ENCODE measurements at regions not wholly inside any gene's neighbourhood (a gene's known extent, or its start where the extent isn't known, plus 50 kb on each side); places are given as distances from the start of the nearest gene placed in this dataset.

- DNase-seq (ENCODE audit: low read depth) = no peak
These were observed 208.4 kb upstream of the TCERG1L start for GRCh38 chr10:131519723-131520605.

DNA sequence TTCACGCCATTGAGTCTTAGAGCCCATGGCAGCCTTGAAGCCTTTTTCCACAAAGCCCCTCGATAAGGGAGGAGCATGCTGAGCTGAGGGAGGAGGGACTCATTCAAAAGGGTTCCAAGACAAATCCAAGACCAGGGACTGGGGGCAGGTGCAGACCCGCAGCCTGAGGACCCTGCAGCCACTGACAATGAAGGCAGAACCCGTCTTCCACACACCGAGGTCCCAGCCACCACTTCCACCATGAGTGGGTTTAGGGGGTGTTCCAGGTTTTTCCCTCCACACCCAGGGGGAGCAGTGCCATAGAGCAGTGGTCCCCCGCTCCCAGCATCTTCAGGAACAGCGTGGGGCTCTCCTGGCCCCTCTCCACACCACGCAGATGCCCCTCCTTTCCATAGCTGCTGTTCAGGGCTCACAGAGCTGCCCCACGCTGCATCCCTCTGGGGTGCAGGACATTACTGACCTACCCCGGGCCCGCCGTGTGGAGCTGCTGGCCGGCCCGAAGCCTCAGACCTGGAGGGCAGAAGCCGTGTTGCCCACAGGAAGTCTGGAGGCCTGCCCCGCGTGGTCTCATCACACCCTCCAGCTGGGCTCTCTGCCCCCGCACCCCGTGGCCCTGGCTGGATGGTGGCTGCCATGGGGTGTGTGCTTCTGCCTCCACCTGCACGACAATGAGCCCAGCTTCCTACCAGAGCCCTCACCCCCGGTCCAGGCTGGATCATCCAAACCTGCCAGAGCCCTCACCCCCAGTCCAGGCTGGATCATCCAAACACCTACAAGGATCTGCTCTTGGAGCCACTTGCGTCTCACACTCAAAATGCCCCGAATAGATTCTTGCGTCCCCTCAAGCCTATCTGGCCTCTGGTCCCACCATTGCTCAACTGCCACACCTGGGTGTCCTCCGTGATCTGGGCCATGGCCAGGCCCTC, 220.0 kb upstream of the TCERG1L start:
- no peak for DNase-seq (ENCODE audit: low read depth)

DNA sequence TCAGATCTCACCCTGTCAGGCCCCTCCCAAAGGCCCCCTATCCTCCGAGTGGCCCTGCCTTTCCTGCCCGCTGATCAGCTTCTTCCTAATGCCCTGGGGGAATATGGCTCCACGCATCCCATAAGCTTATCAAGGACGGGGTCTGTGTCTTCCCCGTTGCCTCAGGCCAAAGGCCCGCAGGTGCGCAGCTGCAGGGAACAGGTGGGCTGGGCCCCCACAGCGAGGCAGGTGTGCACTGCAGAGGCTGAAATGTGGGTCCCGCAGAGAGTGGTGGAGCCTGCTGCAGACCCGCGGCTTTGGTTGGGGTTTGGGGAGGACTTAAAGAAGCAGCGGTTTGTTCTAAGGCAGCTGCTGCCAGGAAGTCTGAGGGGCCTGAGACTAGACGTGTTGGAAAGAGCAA, 220.8 kb upstream of the TCERG1L start:
- DNase-seq (ENCODE audit: low read depth) = no peak

GRCh38 chr10:131532745-131533341, 221.3 kb upstream of the TCERG1L start:
- no peak for DNase-seq (ENCODE audit: low read depth)

DNA sequence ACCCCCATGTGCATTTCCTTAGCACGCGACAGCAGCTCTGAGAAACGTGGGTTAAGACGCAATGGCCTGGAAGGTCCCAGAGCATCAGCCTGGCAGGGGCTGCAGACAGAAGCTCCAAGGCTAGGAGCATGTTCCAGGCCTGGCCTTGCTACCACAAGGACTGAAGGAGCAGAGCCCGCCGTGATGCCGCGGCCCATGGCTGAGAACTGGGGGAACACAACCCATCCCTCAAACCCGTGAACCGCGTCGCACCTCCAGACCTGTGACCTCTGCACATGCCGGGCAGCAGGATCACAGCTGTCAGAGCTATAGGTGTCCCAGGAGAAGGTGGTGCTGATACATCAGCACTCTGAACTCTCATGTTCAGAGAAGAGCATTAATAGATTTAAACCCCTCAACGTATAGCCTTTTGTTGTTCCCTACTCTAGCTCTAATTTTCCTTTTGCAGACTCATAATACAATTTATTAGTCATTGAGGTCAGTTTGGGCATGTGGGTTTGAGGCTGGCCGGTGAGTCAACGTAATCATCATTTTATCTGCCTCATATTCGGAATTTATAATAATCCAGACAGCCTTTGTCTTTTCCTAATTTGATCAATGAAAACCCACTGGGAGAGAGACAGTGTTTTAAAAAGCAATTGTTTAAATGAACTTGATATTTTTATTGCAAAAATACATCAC, 222.5 kb upstream of the TCERG1L start:
- no peak for DNase-seq (ENCODE audit: low read depth)

DNA sequence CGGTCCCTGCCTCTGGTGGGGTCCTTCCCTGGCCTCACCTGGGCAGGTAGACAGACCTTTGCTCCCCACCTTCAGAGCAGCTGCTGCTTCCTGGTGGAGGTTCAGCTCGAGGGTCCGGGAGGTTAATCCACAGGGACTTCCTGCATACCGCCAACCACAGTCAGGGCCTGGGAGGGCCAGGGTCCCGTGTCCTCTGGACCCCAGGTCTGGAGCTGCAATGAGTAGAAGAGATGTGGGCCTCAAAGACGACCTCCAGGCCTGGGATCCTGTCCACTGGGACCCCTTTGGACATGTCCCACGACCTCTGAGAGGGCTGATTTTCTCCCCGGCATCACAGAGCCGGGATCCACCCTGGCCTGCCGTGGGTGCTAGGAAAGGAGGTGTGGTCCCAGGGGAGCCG, 223.3 kb upstream of the TCERG1L start:
- DNase-seq (ENCODE audit: low read depth) = no peak

DNA sequence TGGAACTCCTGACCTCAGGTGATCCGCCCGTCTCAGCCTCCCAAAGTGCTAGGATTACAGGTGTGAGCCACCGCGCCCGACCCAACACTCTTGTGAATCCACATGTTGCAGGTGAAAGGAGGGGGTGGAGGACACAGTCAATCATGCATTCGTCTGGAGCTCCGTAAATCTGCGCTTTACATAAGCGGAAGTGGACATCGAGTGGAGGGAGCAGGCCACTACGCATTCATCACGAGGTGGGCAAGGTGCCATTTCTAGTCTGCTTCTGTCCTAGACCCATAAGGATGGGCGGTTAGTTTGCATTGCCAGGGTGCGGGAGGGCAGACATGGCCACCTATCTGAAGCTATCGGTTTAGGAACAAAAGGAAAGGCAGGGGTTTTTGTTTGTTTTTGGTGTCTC, 225.2 kb upstream of the TCERG1L start:
- no peak for DNase-seq (ENCODE audit: low read depth)

- DNase-seq (ENCODE audit: low read depth) = no peak
These were observed 225.8 kb upstream of the TCERG1L start for GRCh38 chr10:131537281-131537680.

GRCh38 chr10:131544495-131544894, 233.0 kb upstream of the TCERG1L start:
- no peak for DNase-seq (ENCODE audit: low read depth)

GRCh38 chr10:131546086-131546810, 234.7 kb upstream of the TCERG1L start:
- DNase-seq (ENCODE audit: low read depth) = no peak

GRCh38 chr10:131547129-131547799, 235.7 kb upstream of the TCERG1L start:
- DNase-seq (ENCODE audit: low read depth) = no peak

DNA sequence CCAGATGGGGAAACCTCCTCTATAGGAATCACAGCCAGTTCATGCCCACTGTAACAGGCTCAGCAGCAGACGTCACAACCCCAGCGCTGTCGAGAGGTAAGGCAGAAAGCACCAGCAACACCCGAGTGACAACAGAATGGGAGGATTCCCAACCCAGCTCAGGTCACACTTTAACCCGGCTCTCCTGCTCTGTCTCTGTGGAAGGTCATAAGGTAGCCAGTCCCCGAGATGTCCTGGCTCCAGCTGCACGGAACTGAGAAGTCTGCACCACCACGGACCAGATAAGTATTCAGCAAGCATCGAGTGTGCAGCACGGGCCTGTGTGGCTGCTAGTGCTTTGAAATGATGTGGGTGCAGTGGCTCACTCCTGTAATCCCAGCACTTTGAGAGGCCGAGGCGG, 236.7 kb upstream of the TCERG1L start:
- no peak for DNase-seq (ENCODE audit: low read depth)

DNA sequence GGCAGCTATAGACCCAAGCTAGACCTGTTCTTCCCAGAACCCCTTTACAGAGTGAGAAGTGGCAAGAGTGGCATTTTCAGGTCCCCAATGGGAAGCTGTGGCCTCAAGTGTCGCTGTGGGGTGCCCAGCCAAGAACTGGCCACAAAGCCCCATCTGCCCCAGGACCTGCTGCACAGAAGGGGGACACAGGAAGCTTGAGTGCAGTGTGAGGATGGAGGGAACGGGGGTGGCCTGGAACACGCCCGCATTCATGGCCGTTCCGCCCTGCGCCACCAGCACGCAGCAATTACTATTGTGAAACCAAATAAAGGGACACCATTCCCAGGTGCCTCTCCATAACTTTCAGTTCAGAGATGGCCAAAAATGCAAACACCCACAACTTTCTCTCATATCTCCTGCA, 237.6 kb upstream of the TCERG1L start:
- DNase-seq (ENCODE audit: low read depth) = no peak

GRCh38 chr10:131553121-131553520, 241.6 kb upstream of the TCERG1L start:
- no peak for DNase-seq (ENCODE audit: low read depth)

GRCh38 chr10:131553581-131553980, 242.1 kb upstream of the TCERG1L start:
- no peak for DNase-seq (ENCODE audit: low read depth)

- no peak for DNase-seq (ENCODE audit: low read depth)
These were observed 243.3 kb upstream of the TCERG1L start for GRCh38 chr10:131554821-131555220.

- DNase-seq (ENCODE audit: low read depth) = no peak
These were observed 243.9 kb upstream of the TCERG1L start for GRCh38 chr10:131555406-131555805.

DNA sequence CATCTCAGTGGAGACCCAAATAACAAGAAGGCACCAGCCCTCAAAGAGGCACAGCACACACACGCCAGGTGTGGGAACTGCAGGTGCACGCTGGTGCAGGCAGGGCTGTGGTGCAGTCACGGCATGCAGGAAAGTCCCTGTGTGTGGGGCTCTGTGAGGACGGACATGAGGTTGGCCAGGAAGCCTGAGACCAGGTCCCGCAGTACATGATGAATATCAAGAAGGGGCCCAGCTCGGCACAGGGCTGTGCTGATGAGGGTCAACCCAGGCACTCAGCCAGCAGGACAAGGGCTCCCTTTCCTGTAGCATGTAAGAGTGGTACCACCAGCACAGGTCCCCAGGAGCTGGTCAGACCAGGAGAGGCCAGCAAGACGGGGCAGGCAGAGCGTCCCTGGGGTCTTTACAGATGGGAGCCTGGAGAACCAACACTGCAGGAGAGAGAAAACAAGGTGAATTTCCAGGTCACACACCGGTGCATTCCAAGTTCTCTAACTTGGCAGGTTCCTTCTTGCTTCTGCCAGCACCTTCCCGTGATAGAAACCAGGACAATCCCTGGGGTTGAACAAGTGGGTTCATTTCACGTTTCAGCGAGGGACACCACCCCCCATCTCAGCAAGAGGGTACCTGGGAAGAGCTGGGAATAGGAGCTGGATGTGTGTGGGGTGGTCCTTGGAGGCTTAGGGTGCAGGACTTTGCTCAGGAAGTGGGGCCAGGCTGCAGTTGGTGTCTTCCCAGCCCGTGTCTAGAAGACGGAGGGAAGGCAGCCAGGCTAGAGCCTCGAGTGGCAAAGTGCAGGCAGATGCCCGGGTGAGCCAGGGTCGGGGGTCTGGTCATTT, 244.8 kb upstream of the TCERG1L start:
- DNase-seq (ENCODE audit: low read depth) = no peak

GRCh38 chr10:131556897-131557495, 245.5 kb upstream of the TCERG1L start:
- DNase-seq (ENCODE audit: low read depth) = no peak
